ENCODE measurements at regions not wholly inside any gene's neighbourhood (a gene's known extent, or its start where the extent isn't known, plus 50 kb on each side); places are given as distances from the start of the nearest gene placed in this dataset.
"Not testable (repeated sequence)": the region's sequence is repeated elsewhere in the genome, so short reads cannot be mapped to it uniquely, and the experiment has no call there.

DNA sequence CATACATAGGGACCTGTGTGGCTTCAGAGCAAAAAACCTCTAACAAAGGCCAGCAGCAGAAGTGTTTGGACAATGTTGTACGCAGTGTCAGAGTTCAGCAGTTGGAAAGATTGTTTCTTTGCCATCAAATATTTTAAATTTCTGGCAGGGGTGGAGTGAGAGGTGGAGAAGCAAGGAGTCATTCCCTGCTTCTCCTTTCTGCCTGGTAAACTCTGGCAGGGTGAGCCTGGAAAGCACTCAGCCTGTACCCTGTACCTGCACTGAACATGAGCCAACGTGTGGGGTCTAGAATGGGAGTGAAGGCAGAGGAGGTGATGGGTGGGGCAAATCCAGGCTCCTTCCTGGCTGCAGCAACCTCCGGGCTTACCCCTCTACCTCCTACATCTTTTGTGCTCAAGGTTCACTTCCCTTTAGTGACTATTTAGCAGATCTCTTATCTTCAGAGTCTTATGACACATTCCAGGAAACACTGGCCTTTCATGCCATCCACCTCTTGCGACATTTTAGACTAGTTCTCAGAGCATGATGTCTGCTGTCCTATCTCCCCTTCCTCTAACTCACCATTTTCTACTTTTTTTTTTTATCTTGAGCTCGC, 445.0 kb upstream of the PIK3R1 start:
- POLR2A ChIA-PET (ENCODE audit: unreplicated experiment): no interaction called here
- H3K4me1 ChIP-seq (replicated peaks; ENCODE audit: insufficient read depth): peaks cover 23% of the 10 kb centered on the region; the same call in 1 of the 2 replicates
- no peaks in the 10 kb centered on the region for H4K20me1 ChIP-seq (ENCODE audit: insufficient read depth)
- H3K27ac ChIP-seq: peak overlapping the region; percentile 66
- no peaks in the 10 kb centered on the region for H3K27me3 ChIP-seq (ENCODE audit: insufficient read depth, low read depth)
- CTCF ChIA-PET: no interaction called here
- peak overlapping the region; percentile 44 for H3K4me2 ChIP-seq
- H3F3A ChIP-seq (ENCODE audit: insufficient read depth, low read depth): peaks cover 3% of the 10 kb centered on the region; the same call in 1 of the 2 replicates
- no peaks in the 10 kb centered on the region for H3K9me2 ChIP-seq (ENCODE audit: insufficient read depth)
- H3K36me3 ChIP-seq (ENCODE audit: low read depth): no peaks in the 10 kb centered on the region
- no peak overlapping the region for H3K4me3 ChIP-seq
- no TSS peak for BruUV-seq (replicated peaks)
- TF ChIP-seq, protein P1, sequence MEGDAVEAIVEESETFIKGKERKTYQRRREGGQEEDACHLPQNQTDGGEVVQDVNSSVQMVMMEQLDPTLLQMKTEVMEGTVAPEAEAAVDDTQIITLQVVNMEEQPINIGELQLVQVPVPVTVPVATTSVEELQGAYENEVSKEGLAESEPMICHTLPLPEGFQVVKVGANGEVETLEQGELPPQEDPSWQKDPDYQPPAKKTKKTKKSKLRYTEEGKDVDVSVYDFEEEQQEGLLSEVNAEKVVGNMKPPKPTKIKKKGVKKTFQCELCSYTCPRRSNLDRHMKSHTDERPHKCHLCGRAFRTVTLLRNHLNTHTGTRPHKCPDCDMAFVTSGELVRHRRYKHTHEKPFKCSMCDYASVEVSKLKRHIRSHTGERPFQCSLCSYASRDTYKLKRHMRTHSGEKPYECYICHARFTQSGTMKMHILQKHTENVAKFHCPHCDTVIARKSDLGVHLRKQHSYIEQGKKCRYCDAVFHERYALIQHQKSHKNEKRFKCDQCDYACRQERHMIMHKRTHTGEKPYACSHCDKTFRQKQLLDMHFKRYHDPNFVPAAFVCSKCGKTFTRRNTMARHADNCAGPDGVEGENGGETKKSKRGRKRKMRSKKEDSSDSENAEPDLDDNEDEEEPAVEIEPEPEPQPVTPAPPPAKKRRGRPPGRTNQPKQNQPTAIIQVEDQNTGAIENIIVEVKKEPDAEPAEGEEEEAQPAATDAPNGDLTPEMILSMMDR (conservative IDR thresholded peaks at IDR 0.05): no peak
- TF ChIP-seq EZH2 (IDR thresholded peaks at IDR 0.05; ENCODE audit: low read depth): no peak
- no peaks in the 10 kb centered on the region for H3K79me2 ChIP-seq (ENCODE audit: low read depth)
- DNase-seq: peak; percentile 60 to 79
- H3K9me3 ChIP-seq (ENCODE audit: insufficient read depth, low read depth): no peaks in the 10 kb centered on the region
- 0 out of 2 replicates have a peak overlapping the region, but pooled peaks have one; percentile 48 for H2AFZ ChIP-seq
- intact Hi-C loops (cut with micrococcal nuclease; ENCODE audit: unreplicated experiment): loop anchor here (1.0 kb wide), 1 partner anchor 18 kb away; no protein-coding TSS in a partner anchor

DNA sequence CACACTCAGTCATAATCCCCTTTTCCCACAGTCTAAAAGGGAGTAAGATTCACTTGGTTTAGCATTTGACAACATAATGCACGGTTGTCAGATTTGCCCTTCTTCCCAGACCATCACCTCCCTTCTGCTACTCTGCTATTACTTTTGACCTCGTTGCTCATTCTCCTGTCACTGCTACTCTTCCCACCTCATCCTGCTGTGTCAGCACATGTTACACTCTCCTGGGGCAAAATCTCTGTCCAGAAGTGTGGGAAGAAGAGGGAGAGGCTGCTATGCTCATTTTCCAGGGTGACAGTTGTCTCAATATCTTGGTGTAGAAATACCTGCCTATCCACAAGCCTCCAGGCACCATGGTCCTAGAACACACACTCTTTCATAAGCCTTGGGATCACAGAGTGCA, 449.9 kb upstream of the PIK3R1 start:
- Histone ChIP-seq H3K4me1 (replicated peaks; ENCODE audit: insufficient read depth) (peaks cover 9% of the 10 kb centered on the region; the same call in 1 of the 2 replicates), H3K4me2 (no peak overlapping the region), H3K79me2 (ENCODE audit: low read depth) (no peaks in the 10 kb centered on the region), H3K27ac (no peak overlapping the region), H2AFZ (no peak overlapping the region), H3K9me2 (ENCODE audit: insufficient read depth) (no peaks in the 10 kb centered on the region), H4K20me1 (ENCODE audit: insufficient read depth) (no peaks in the 10 kb centered on the region), H3K4me3 (no peak overlapping the region), H3F3A (ENCODE audit: insufficient read depth, low read depth) (peaks cover 1% of the 10 kb centered on the region; the same call in 1 of the 2 replicates), H3K9me3 (ENCODE audit: insufficient read depth, low read depth) (no peaks in the 10 kb centered on the region), H3K36me3 (ENCODE audit: low read depth) (no peaks in the 10 kb centered on the region), H3K27me3 (ENCODE audit: insufficient read depth, low read depth) (no peaks in the 10 kb centered on the region)
- ChIA-PET CTCF (no interaction called here), POLR2A (ENCODE audit: unreplicated experiment) (no interaction called here)
- DNase-seq: no peak
- no TSS peak for BruUV-seq (replicated peaks)
- TF ChIP-seq, protein P1 (conservative IDR thresholded peaks at IDR 0.05): no peak
- TF ChIP-seq EZH2 (IDR thresholded peaks at IDR 0.05; ENCODE audit: low read depth): no peak
- intact Hi-C loops (cut with micrococcal nuclease; ENCODE audit: unreplicated experiment): no loop called here

DNA sequence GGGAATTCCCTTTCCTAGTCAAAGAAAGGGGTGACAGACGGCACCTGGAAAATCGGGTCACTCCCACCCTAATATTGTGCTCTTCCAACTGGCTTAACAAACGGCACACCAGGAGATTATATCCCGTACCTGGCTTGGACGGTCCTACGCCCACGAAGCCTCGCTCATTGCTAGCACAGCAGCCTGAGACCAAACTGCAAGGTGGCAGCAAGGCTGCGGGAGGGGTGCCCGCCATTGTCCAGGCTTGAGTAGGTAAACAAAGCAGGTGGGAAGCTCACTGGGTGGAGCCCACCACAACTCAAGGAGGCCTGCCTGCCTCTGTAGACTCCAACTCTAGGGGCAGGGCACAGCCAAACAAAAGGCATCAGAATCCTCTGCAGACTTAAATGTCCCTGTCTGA, 457.8 kb upstream of the PIK3R1 start:
- CTCF ChIA-PET: not testable (repeated sequence)

DNA sequence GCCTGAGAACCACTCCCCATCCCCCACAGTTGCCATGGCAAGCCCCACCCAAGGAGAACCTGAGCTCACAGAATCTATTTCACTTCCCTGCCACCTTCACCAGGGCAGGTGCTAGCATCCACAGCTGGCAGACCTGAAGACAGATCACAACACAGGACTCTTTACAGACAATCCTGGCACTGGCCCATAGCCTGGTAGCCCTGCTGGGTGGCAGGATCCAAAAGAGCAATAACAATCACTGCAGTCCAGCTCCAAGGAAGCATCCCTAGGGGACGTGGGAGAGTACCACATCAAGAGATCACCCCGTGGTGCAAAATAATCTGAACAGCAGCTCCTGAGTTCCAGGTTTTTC, 463.2 kb upstream of the PIK3R1 start:
- POLR2A ChIA-PET (ENCODE audit: unreplicated experiment): interaction anchor here (0.5 kb wide), 1 partner anchor 904 kb away, joined by 5 read pairs; no protein-coding TSS in a partner anchor
- Histone ChIP-seq H3F3A (ENCODE audit: insufficient read depth, low read depth) (no peaks in the 10 kb centered on the region), H3K4me3 (no peak overlapping the region), H3K4me2 (no peak overlapping the region), H3K27me3 (ENCODE audit: insufficient read depth, low read depth) (no peaks in the 10 kb centered on the region), H3K9me2 (ENCODE audit: insufficient read depth) (no peaks in the 10 kb centered on the region), H2AFZ (no peak overlapping the region), H4K20me1 (ENCODE audit: insufficient read depth) (no peaks in the 10 kb centered on the region), H3K27ac (no peak overlapping the region), H3K36me3 (ENCODE audit: low read depth) (no peaks in the 10 kb centered on the region), H3K9me3 (ENCODE audit: insufficient read depth, low read depth) (no peaks in the 10 kb centered on the region; the same call in 1 of the 2 replicates), H3K4me1 (replicated peaks; ENCODE audit: insufficient read depth) (no peaks in the 10 kb centered on the region), H3K79me2 (ENCODE audit: low read depth) (no peaks in the 10 kb centered on the region)
- BruUV-seq (replicated peaks): no TSS peak
- CTCF ChIA-PET: no interaction called here
- DNase-seq: no peak
- intact Hi-C loops (cut with micrococcal nuclease; ENCODE audit: unreplicated experiment): loop anchor here (1.0 kb wide), 1 partner anchor 18 kb away; no protein-coding TSS in a partner anchor
- TF ChIP-seq EZH2 (IDR thresholded peaks at IDR 0.05; ENCODE audit: low read depth): no peak
- TF ChIP-seq, protein P1 (conservative IDR thresholded peaks at IDR 0.05): no peak

More for the DNA sequence above, 457.8 kb upstream of the PIK3R1 start:
- intact Hi-C loops (cut with micrococcal nuclease; ENCODE audit: unreplicated experiment); H3K79me2 ChIP-seq (ENCODE audit: low read depth); H3K27me3 ChIP-seq (ENCODE audit: insufficient read depth, low read depth); H3K9me3 ChIP-seq (ENCODE audit: insufficient read depth, low read depth); H3K9me2 ChIP-seq (ENCODE audit: insufficient read depth); H3K4me2 ChIP-seq; H4K20me1 ChIP-seq (ENCODE audit: insufficient read depth); POLR2A ChIA-PET (ENCODE audit: unreplicated experiment); H3K4me3 ChIP-seq; H3K27ac ChIP-seq; H3F3A ChIP-seq (ENCODE audit: insufficient read depth, low read depth); H3K36me3 ChIP-seq (ENCODE audit: low read depth); H3K4me1 ChIP-seq (replicated peaks; ENCODE audit: insufficient read depth); H2AFZ ChIP-seq; DNase-seq; BruUV-seq (replicated peaks): not testable (repeated sequence)
